MCF 10A (cell line): ENCODE measurements at regions not wholly inside any gene's neighbourhood (a gene's known extent, or its start where the extent isn't known, plus 50 kb on each side); places are given as distances from the start of the nearest gene placed in this dataset.

Experiments used
- BruUV-seq: library from RNA; stranded (reverse); fragments of 400-500 nt; replicated peaks from 2 replicates; lab custom pipeline; 2021; lab: Mats Ljungman, UMichigan
- CTCF ChIA-PET: fragments of 300-600 bp; sonication (Branson Sonifier 250); formaldehyde crosslinking; extraction: SDS; loops from one replicate; lab custom pipeline; 2021; ENCODE audit warnings: antibody characterized with exemption, inconsistent platforms; lab: Yijun Ruan, JAX
- POLR2A ChIA-PET: fragments of 300-600, 350-650 bp; sonication (Branson Sonifier 250); formaldehyde crosslinking; extraction: SDS; loops from one replicate; lab custom pipeline; 2020; ENCODE audit warnings: antibody characterized with exemption, inconsistent platforms; lab: Yijun Ruan, JAX
- DNase-seq: peaks from one replicate; pipeline ENCODE4 v3.0.0-alpha.2; 2018; ENCODE audit not compliant: unreplicated experiment
- H3K27ac Mint-ChIP-seq: one replicate; pipeline ENCODE4 v1.8.0; 2022; ENCODE audit warnings: mild to moderate bottlenecking, low read depth, mixed read lengths; ENCODE audit not compliant: unreplicated experiment
- H3K27me3 Mint-ChIP-seq: one replicate; pipeline ENCODE4 v1.8.0; 2022; ENCODE audit warnings: mixed read lengths; ENCODE audit not compliant: insufficient read depth, unreplicated experiment
- H3K36me3 Mint-ChIP-seq: one replicate; pipeline ENCODE4 v1.8.0; 2022; ENCODE audit warnings: mild to moderate bottlenecking, moderate library complexity, mixed read lengths; ENCODE audit not compliant: insufficient read depth, unreplicated experiment
- H3K4me1 Mint-ChIP-seq: one replicate; pipeline ENCODE4 v1.8.0; 2022; ENCODE audit warnings: mixed read lengths; ENCODE audit not compliant: insufficient read depth, unreplicated experiment
- H3K4me3 Mint-ChIP-seq: one replicate; pipeline ENCODE4 v1.8.0; 2022; ENCODE audit warnings: mild to moderate bottlenecking, moderate library complexity, mixed read lengths; ENCODE audit not compliant: unreplicated experiment
- H3K9me3 Mint-ChIP-seq: one replicate; pipeline ENCODE4 v1.8.0; 2022; ENCODE audit warnings: mixed read lengths; ENCODE audit not compliant: unreplicated experiment
- CTCF ChIP-seq: fragments of 200-600 bp; IDR thresholded peaks from one replicate; pipeline ENCODE4 v1.8.0; 2022; ENCODE audit warnings: antibody characterized with exemption, mild to moderate bottlenecking; ENCODE audit not compliant: unreplicated experiment
- intact Hi-C: fragments of 100-400 bp; cut with micrococcal nuclease; formaldehyde crosslinking; loops from 2 replicates; pipeline ENCODE4 v1.14.1; 2022

GRCh38 chr2:120888851-120889250 lies 153.2 kb downstream of the GLI2 start:
- no peak overlapping the region for H3K4me3 Mint-ChIP-seq
- H3K9me3 Mint-ChIP-seq = no peaks in the 10 kb centered on the region
- intact Hi-C loops = no loop called here
- H3K27me3 Mint-ChIP-seq = no peaks in the 10 kb centered on the region
- no peak for TF ChIP-seq CTCF
- ChIA-PET CTCF (no interaction called here), POLR2A (no interaction called here)
- no peaks in the 10 kb centered on the region for H3K36me3 Mint-ChIP-seq
- no peak for DNase-seq
- no peak overlapping the region for H3K27ac Mint-ChIP-seq
- no peaks in the 10 kb centered on the region for H3K4me1 Mint-ChIP-seq
- no TSS peak for BruUV-seq

- intact Hi-C loops = no loop called here
- no peak overlapping the region for H3K27ac Mint-ChIP-seq
- no peaks in the 10 kb centered on the region for H3K36me3 Mint-ChIP-seq
- no peaks in the 10 kb centered on the region for H3K4me1 Mint-ChIP-seq
- no peak for TF ChIP-seq CTCF
- DNase-seq = no peak
- no peaks in the 10 kb centered on the region for H3K9me3 Mint-ChIP-seq
- no peak overlapping the region for H3K4me3 Mint-ChIP-seq
- no TSS peak for BruUV-seq
- no peaks in the 10 kb centered on the region for H3K27me3 Mint-ChIP-seq
- POLR2A ChIA-PET = no interaction called here
- CTCF ChIA-PET = interaction anchor here (0.6 kb wide), 1 partner anchor 308 kb away, joined by 3 read pairs; no protein-coding TSS in a partner anchor
Observed at GRCh38 chr2:120889936-120890335, 154.3 kb downstream of the GLI2 start.

GRCh38 chr2:120890566-120891360 lies 155.1 kb downstream of the GLI2 start:
- Mint-ChIP-seq H3K4me1 (no peaks in the 10 kb centered on the region), H3K27me3 (no peaks in the 10 kb centered on the region), H3K27ac (no peak overlapping the region), H3K9me3 (no peaks in the 10 kb centered on the region), H3K4me3 (no peak overlapping the region), H3K36me3 (no peaks in the 10 kb centered on the region)
- no peak for TF ChIP-seq CTCF
- intact Hi-C loops = no loop called here
- ChIA-PET POLR2A (interaction anchor here (1.5 kb wide), 1 partner anchor 15 kb away, joined by 3 read pairs; no protein-coding TSS in a partner anchor), CTCF (interaction anchor here (0.6 kb wide), 1 partner anchor 307 kb away, joined by 3 read pairs; no protein-coding TSS in a partner anchor)
- DNase-seq = no peak
- BruUV-seq = no TSS peak

- Mint-ChIP-seq H3K4me1 (no peaks in the 10 kb centered on the region), H3K9me3 (no peaks in the 10 kb centered on the region), H3K27me3 (no peaks in the 10 kb centered on the region), H3K4me3 (no peak overlapping the region), H3K27ac (no peak overlapping the region), H3K36me3 (no peaks in the 10 kb centered on the region)
- DNase-seq = no peak
- BruUV-seq = no TSS peak
- CTCF ChIA-PET = interaction anchor here (0.5 to 0.9 kb wide), 2 partner anchors 14 to 203 kb away, joined by 3 to 4 read pairs; no protein-coding TSS in a partner anchor
- no peak for TF ChIP-seq CTCF
- intact Hi-C loops = no loop called here
- POLR2A ChIA-PET = no interaction called here
Observed at GRCh38 chr2:120892271-120892966, 156.8 kb downstream of the GLI2 start.
